Progenitor cell of endocrine pancreas (in vitro differentiated cells): ENCODE measurements at regions not wholly inside any gene's neighbourhood (a gene's known extent, or its start where the extent isn't known, plus 50 kb on each side); places are given as distances from the start of the nearest gene placed in this dataset.
A peak's percentile ranks its signal among the peaks of the same experiment; 100 is the strongest.
"Not testable (repeated sequence)": the region's sequence is repeated elsewhere in the genome, so short reads cannot be mapped to it uniquely, and the experiment has no call there.

Source experiments
- DNase-seq: peaks from one replicate; pipeline ENCODE4 v3.0.0; 2021; ENCODE audit warnings: low spot score; ENCODE audit not compliant: unreplicated experiment
- H3K27ac Mint-ChIP-seq: 2 replicates; pipeline ENCODE4 v1.8.0; 2021; ENCODE audit warnings: mild to moderate bottlenecking, moderate library complexity, mixed read lengths
- H3K27me3 Mint-ChIP-seq: 2 replicates; pipeline ENCODE4 v1.8.0; 2021; ENCODE audit warnings: mixed read lengths
- H3K36me3 Mint-ChIP-seq: 2 replicates; pipeline ENCODE4 v1.8.0; 2022; ENCODE audit warnings: mixed read lengths; ENCODE audit not compliant: insufficient read depth
- H3K4me1 Mint-ChIP-seq: 2 replicates; pipeline ENCODE4 v1.8.0; 2021; ENCODE audit warnings: low read depth, mixed read lengths
- H3K4me3 Mint-ChIP-seq: 2 replicates; pipeline ENCODE4 v1.8.0; 2021; ENCODE audit warnings: low read depth, mild to moderate bottlenecking, moderate library complexity, mixed read lengths
- H3K9me3 Mint-ChIP-seq: 2 replicates; pipeline ENCODE4 v1.8.0; 2021; ENCODE audit warnings: low read depth, mixed read lengths
- TF ChIP-seq, protein P1 (sequence below): fragments of 200-600 bp; sonication (generic); IDR thresholded peaks from one replicate; pipeline ENCODE4 v1.5.0; 2021; ENCODE audit warnings: antibody characterized with exemption, mild to moderate bottlenecking; ENCODE audit not compliant: unreplicated experiment

DNA sequence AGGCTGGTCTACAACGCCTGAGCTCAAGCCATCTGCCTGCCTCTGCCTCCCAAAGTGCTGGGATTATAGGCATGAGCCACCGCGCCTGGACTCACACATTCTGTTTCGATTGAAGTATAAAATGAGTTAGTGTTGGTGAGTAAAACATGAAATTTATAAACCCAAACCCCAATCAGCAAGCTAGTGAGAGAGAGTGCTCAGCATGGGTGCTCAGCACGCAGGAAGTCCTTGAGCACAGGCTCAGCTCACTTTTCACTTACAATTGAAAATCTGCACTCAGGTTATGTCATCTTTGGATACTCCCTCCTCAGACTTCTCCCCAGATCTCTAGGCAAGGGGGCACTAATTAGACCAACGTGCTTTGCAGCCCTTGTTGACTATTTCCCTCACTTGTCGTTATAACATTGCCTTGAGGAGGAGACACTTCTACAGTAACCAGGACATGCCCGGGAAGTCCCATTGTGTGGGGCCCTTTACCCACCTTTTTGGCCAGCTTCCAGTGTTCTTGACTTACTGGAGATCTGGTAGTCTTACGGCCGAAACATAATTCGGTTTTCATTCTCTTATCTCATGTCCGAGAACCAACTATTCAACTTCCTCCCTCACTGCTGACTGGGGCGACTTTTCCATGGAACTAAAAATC, 68.5 kb upstream of the AMN1 start:
- TF ChIP-seq, protein P1, sequence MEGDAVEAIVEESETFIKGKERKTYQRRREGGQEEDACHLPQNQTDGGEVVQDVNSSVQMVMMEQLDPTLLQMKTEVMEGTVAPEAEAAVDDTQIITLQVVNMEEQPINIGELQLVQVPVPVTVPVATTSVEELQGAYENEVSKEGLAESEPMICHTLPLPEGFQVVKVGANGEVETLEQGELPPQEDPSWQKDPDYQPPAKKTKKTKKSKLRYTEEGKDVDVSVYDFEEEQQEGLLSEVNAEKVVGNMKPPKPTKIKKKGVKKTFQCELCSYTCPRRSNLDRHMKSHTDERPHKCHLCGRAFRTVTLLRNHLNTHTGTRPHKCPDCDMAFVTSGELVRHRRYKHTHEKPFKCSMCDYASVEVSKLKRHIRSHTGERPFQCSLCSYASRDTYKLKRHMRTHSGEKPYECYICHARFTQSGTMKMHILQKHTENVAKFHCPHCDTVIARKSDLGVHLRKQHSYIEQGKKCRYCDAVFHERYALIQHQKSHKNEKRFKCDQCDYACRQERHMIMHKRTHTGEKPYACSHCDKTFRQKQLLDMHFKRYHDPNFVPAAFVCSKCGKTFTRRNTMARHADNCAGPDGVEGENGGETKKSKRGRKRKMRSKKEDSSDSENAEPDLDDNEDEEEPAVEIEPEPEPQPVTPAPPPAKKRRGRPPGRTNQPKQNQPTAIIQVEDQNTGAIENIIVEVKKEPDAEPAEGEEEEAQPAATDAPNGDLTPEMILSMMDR: no peak
- Mint-ChIP-seq H3K4me3 (no peak overlapping the region), H3K9me3 (peaks cover 20% of the 10 kb centered on the region), H3K4me1 (peaks cover 6% of the 10 kb centered on the region), H3K27me3 (no peaks in the 10 kb centered on the region), H3K36me3 (peaks cover 5% of the 10 kb centered on the region), H3K27ac (no peak overlapping the region)
- DNase-seq: no peak

DNA sequence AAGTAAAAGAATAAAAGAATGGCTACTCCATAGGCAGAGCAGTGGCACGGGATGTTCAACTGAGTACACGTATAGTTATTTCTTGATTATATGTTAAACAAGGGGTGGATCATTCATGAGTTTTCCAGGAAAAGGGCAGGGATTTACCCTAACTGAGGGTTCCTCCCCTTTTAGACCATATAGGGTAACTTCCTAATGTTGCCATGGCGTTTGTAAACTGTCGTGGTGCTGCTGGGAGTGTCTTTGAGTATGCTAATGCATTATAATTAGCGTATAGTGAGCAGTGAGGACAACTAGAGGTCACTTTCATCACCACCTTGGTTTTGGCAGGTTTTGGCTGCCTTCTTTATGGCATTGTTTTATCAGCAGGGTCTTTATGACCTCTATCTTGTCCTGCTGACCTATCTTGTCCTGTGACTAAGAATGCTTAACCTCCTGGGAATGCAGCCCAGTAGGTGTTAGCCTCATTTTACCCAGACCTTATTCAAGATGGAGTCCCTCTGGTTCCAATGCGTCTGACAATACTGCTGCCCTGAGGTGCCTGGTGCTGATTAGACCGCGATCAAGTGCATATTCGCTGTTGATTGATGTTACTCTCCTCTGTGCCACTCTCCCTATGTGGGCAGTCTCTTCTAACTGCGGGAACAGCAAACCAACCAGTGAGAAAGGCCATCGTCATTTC, 67.6 kb upstream of the AMN1 start:
- no peak overlapping the region for H3K4me3 Mint-ChIP-seq
- peak overlapping the region; percentile 5 for H3K27ac Mint-ChIP-seq
- no peak for DNase-seq
- peaks cover 5% of the 10 kb centered on the region for H3K36me3 Mint-ChIP-seq
- TF ChIP-seq, protein P1: no peak
- H3K27me3 Mint-ChIP-seq: no peaks in the 10 kb centered on the region
- H3K4me1 Mint-ChIP-seq: peaks cover 6% of the 10 kb centered on the region
- peaks cover 27% of the 10 kb centered on the region for H3K9me3 Mint-ChIP-seq

DNA sequence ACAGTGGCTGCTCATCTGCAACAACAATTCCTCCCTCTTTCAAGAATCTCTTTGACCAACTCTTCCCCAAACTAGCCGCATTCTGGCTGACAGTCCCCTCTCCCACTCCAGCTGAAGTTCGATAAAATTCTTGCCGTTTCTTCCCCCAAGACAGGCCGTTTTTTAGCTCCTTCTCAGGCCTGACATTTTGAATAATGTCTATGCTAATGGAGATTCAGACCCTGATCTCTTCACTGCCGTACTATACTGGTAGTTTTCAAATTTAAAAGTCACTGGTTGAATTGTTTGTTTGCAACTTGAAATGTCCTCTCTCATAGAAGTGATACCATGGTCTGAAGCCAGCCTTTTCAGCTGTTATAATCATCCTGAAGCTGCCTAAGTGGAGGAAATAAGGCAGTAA, 65.9 kb upstream of the AMN1 start:
- Mint-ChIP-seq H3K36me3 (peaks cover 5% of the 10 kb centered on the region), H3K27me3 (no peaks in the 10 kb centered on the region), H3K27ac (peak overlapping the region; percentile 70), H3K9me3 (peaks cover 22% of the 10 kb centered on the region), H3K4me3 (no peak overlapping the region), H3K4me1 (peaks cover 13% of the 10 kb centered on the region)
- TF ChIP-seq, protein P1: no peak
- no peak for DNase-seq

DNA sequence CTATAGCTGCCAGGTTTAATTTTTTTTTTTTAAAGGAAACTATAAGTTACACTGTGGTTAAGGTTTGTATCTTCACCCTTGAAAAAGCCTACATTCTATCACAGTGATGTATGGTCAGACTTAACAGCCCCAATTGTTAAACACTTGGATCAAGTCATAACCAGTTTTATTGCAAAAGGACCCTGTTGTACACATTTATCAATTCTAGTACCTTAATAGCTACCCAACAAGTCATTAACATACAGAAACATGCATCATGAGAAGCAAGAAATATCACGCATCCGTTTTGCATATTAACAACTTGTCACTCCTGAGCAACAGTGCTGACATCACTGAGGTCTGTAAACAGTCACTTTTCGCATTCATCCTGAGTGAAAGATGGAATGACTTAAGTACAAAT, 62.4 kb upstream of the AMN1 start:
- DNase-seq, H3K27me3 Mint-ChIP-seq, H3K4me3 Mint-ChIP-seq, H3K27ac Mint-ChIP-seq, H3K36me3 Mint-ChIP-seq: not testable (repeated sequence)
- H3K4me1 Mint-ChIP-seq: peaks cover 17% of the 10 kb centered on the region
- peaks cover 20% of the 10 kb centered on the region for H3K9me3 Mint-ChIP-seq

DNA sequence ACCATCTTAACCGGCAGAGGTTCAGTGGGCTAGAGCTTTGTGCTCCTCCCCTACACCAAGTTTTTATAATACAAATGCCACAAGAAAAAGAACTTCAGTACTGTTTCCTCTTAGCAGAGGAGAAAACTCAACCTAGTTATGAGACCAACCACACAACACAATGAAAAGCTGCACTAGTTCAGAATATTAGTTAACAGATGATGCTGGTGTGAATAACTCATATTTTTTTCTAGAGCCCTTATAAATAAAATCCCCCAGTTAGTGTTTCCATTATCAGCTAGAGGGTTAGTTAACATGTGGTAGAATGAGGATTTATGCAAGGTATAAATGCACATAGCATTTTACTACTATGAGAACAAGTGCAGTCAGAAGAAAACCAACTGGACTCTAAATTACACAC, 61.9 kb upstream of the AMN1 start:
- H3K9me3 Mint-ChIP-seq: peaks cover 20% of the 10 kb centered on the region
- H3K4me1 Mint-ChIP-seq: peaks cover 18% of the 10 kb centered on the region
- H3K27me3 Mint-ChIP-seq: no peaks in the 10 kb centered on the region
- DNase-seq: no peak
- no peak overlapping the region for H3K4me3 Mint-ChIP-seq
- TF ChIP-seq, protein P1: no peak
- H3K27ac Mint-ChIP-seq: no peak overlapping the region
- H3K36me3 Mint-ChIP-seq: peaks cover 6% of the 10 kb centered on the region

DNA sequence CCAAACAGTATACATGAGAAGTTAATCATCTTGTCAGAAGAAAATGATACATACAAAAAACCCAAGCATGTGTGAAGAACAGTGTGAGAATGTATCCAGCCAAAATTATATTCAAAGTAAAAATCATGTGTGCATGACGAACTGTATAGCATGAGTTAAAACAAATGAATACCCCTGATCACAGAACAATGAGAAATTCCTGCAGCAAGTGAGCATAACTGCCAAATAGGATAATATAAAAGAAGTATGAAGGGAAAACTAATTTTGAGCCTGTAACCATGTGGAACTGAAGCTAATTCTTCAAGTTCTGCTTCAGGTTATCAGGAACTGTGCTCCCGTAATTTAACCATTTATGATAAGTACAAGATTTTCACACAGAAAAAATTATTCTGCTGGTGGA, 56.5 kb upstream of the AMN1 start:
- H3K4me3 Mint-ChIP-seq: no peak overlapping the region
- H3K9me3 Mint-ChIP-seq: peaks cover 17% of the 10 kb centered on the region
- peaks cover 11% of the 10 kb centered on the region for H3K4me1 Mint-ChIP-seq
- no peak for DNase-seq
- peaks cover 5% of the 10 kb centered on the region for H3K36me3 Mint-ChIP-seq
- H3K27ac Mint-ChIP-seq: no peak overlapping the region
- TF ChIP-seq, protein P1: no peak
- no peaks in the 10 kb centered on the region for H3K27me3 Mint-ChIP-seq
